ENCODE measurements at regions not wholly inside any gene's neighbourhood (a gene's known extent, or its start where the extent isn't known, plus 50 kb on each side); places are given as distances from the start of the nearest gene placed in this dataset.

- no peak for TF ChIP-seq SIN3A (IDR thresholded peaks at IDR 0.05; ENCODE audit: borderline replicate concordance, insufficient read depth, low read length)
- no peak for TF ChIP-seq POLR2AphosphoS5 (IDR thresholded peaks at IDR 0.05; ENCODE audit: low read depth, low read length)
- TF ChIP-seq TAF1 (IDR thresholded peaks at IDR 0.05; ENCODE audit: borderline replicate concordance, insufficient read depth, low read length) = no peak
- TF ChIP-seq REST (IDR thresholded peaks at IDR 0.05; ENCODE audit: insufficient read depth in 1 of 2, low read depth in 2 of 2, low read length in 2 of 2) = no peak
Measured at GRCh38 chr9:97756991-97757390, 59.9 kb upstream of the XPA start.

Data from PFSK-1 (cell line).